ENCODE measurements at regions not wholly inside any gene's neighbourhood (a gene's known extent, or its start where the extent isn't known, plus 50 kb on each side); places are given as distances from the start of the nearest gene placed in this dataset.
A peak's percentile ranks its signal among the peaks of the same experiment; 100 is the strongest.
"Not testable (repeated sequence)": the region's sequence is repeated elsewhere in the genome, so short reads cannot be mapped to it uniquely, and the experiment has no call there.

DNA sequence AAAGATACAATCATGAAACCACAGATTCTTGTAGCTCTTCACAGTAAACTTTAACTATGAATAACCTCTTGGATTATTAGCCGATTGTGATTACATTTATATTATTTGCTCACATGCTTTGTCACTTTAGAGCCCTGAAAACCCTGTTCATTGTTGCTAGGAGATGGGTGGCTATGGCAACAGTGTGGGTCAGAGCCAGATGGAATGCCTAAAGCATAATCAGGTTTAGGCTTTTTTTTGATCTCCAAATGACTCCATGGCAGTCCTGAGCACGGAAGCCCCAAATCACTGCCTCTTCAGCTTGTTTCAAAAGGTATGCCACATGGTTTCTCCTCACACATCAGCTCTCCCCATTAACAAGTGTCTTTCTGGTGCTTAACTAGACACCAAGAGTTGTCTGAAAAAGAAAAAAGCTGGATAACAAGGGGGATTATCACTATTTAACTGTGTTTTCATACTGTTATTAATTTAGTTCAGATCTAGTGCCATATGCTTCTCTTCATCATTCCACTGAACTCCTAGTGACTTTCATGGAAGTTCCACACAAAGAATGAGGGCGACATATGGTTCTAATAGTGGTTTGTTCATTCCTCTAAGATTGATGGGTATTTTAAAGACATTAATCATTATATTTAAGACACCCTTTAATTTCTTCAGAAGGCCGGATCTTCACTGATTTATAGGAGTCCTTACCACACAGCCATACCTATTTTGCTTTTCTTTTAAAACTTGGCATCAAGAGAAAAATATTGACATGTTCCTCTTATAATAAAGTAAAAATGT lies 88.8 kb upstream of the PAM start:
- no peak for DNase-seq (ENCODE audit: low read depth)

- no peak for DNase-seq (ENCODE audit: low read depth)
Measured at GRCh38 chr5:102668220-102668932, 86.7 kb upstream of the PAM start.

GRCh38 chr5:102670224-102670836 lies 84.8 kb upstream of the PAM start:
- DNase-seq (ENCODE audit: low read depth) = no peak

- not testable (repeated sequence) for DNase-seq (ENCODE audit: low read depth)
Measured at GRCh38 chr5:102671033-102671734, 83.9 kb upstream of the PAM start.

DNA sequence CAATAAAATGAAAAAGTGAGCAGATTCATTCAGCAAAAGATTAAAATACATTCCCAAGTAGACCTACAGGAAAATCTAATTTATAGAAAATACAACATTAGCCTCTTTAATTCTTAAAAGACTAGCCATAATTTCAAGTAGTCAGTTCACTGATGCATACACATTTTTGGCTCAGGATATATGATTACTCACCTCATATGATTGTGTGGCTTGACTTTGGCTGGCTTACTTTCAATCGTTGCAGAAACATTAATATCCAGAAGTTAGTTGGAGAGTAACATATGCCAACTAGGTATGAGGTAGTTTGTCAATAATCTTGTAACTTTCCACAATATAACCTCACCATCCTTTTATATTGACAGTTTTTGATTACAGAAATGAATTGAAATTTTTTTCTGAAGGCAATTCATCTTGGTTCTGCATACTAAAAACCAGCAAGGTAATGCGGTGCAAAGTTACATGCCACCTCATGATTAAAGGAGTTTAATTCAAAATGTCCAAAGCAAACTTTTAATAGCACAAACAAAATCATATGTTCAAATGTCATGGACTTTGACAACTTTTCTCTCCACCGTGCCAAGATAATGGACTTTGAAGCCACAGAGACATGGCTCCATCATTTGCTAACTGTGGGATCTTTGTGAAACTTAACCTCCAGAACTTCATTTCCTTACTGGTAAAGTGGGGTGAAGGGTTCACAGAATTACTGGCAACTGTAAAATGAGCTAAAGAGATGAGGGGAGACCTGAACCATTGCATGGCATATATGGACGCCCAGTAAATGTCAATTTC lies 76.6 kb upstream of the PAM start:
- DNase-seq (ENCODE audit: low read depth) = no peak

- DNase-seq (ENCODE audit: low read depth) = peak; percentile 34
Measured at GRCh38 chr5:102681403-102681983, 73.6 kb upstream of the PAM start.

DNA sequence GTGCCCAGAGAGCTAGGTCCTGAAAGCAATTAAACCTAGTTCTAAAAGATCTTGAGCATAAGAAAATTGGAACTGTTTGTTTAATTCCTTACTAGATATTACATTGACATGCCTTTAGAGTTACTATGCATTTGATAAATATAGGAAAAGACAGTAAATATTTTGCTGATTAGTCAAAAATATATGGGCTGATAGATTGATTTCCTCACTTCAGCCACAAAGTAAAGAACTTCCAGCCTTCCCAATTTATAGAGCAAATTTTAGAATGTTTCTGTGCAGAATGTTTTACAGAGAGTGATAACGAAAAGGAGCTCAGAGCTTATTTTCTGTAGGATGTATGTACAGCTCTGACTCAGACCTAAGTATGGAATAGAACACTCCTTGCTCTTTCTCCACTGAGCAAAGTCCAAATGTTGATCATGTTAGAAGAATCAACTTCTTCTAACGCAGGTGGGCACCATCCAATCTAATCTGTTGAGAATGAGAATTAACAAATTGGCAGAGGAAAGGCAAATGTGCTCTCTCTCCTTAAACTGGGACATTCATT lies 72.9 kb upstream of the PAM start:
- no peak for DNase-seq (ENCODE audit: low read depth)

DNA sequence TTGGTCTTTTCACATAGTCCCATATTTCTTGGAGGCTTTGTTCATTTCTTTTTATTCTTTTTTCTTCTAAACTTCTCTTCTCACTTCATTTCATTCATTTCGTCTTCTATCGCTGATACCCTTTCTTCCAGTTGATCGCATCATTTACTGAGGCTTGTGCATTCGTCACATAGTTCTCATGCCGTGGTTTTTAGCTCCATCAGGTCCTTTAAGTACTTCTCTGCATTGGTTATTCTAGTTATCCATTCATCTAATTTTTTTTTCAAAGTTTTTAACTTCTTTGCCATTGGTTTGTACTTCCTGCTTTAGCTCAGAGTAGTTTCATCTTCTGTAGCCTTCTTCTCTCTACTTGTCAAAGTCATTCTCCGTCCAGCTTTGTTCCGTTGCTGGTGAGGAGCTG lies 67.0 kb upstream of the PAM start:
- not testable (repeated sequence) for DNase-seq (ENCODE audit: low read depth)

GRCh38 chr5:102688581-102689342 lies 66.3 kb upstream of the PAM start:
- not testable (repeated sequence) for DNase-seq (ENCODE audit: low read depth)

DNA sequence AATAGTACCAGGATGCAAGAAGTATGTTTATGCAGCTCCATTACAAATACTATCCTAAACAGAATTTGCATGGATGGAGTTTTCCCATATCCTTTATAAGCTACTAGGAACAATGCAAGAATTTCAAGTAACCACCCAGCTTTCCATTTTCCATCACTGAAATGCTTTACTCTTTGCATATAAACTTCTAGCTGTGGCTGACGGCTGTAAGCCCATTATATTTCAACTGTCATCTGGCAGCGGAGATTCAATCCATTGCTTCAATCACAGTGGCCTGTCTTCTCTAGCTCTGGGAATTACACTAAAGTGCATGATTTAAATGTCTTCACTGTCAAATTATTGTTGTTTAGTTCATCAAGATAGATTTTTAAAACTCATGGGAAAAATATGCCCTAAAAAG lies 64.2 kb upstream of the PAM start:
- DNase-seq (ENCODE audit: low read depth) = no peak

DNA sequence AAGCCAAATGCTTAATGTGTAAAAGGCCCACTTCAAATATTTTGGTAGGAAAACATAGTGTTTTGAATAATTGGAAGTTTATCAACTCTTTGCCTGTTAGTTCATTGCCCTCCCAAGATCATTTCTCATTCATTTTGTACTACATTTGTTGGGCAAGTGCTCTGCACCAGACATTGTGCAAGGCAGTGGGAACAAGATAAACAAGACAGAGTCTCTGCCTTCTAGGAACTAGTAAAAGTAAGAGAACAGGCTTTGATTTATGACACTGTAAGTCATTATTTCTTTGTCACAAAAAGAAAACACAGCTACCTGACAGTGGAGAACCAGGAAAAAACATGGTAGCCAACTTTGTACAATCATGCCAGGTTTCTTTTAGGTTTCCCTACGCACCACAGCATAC lies 63.7 kb upstream of the PAM start:
- no peak for DNase-seq (ENCODE audit: low read depth)

DNA sequence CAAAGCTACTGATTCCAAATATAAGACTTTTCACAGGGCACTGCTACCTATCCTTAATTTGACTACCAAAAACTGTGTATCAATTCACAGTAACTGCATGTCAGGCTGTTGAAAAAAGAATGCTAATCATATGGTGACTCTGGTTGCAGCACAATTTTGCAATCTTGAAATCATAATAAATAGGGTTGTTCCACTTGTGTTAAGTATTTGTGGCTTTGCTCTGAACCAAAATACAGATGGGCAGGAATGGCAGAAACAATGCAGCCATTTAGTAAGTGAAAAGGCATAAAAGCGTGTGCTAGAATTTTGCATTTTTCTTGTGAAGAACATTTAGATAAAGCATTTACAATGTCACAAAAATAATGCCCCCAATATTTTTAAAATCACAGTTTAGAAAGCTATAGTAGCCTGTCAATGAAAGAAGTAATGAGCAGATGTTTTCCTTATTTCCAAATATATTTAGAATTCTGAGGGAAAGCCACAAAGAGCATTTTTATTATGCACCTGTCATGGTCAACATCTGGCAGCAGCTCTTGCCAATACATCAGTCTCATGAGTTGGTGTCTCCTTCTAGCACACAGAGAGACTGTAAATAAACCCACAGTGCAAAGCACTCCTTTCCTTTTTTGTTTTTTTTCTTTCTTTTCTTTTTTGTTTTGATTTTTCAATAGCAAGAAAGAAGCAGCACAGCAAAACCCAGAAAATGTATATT lies 54.8 kb upstream of the PAM start:
- no peak for DNase-seq (ENCODE audit: low read depth)

GRCh38 chr5:102700916-102701315 lies 54.2 kb upstream of the PAM start:
- DNase-seq (ENCODE audit: low read depth) = no peak

DNA sequence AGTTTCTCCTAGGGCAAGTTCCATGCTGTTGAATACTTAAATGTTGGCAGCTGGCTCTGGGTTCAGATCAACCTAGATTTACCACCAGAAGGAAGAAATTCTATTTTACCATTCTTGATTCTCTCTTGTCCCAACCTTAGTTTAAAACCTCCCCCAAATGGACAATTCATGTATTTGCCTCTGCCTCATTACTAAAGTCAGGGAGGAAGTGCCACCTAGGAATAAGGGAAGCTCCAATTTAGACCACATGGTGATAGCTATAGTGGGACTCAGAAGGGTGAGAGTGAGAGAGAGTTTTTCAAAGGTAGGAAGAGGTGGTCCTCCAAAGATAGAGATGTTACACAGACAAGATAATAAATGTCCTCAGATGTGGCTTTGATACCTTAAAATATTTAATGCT lies 53.4 kb upstream of the PAM start:
- DNase-seq (ENCODE audit: low read depth) = no peak

Data from stimulated activated CD8-positive, alpha-beta memory T cell treated with anti-CD3 and anti-CD28 coated beads, Interleukin-7, amount 100 ng/mL, for 24 hours (primary cell).